Mesenchymal stem cell (in vitro differentiated cells and primary cell): ENCODE measurements at regions not wholly inside any gene's neighbourhood (a gene's known extent, or its start where the extent isn't known, plus 50 kb on each side); places are given as distances from the start of the nearest gene placed in this dataset.

ENCODE experiments used
- DNase-seq: peaks from one replicate; pipeline ENCODE4 v3.0.0-alpha.2; 2013
- H2AFZ ChIP-seq: one replicate; pipeline ENCODE4 v1.6.1; 2013; ENCODE audit warnings: low read depth, mild to moderate bottlenecking, control low read depth, inconsistent platforms, low read length, moderate library complexity
- H2AK5ac ChIP-seq: 2 replicates; pipeline ENCODE4 v1.6.1; 2013; ENCODE audit warnings: low read length, moderate library complexity, mild to moderate bottlenecking, inconsistent platforms; ENCODE audit not compliant: severe bottlenecking
- H2BK120ac ChIP-seq: one replicate; pipeline ENCODE4 v1.6.1; 2013; ENCODE audit warnings: low read depth, mild to moderate bottlenecking, inconsistent platforms, low read length, moderate library complexity
- H2BK12ac ChIP-seq, 2 experiments: one replicate each; pipeline ENCODE4 v1.6.1; 2013; ENCODE audit warnings: inconsistent platforms in 2 of 2, low read length in 2 of 2, mild to moderate bottlenecking in 2 of 2, moderate library complexity in 2 of 2, control low read depth in 1 of 2
- H2BK15ac ChIP-seq: one replicate; pipeline ENCODE4 v1.6.1; 2013; ENCODE audit warnings: mild to moderate bottlenecking, low read depth, inconsistent platforms; ENCODE audit not compliant: poor library complexity, severe bottlenecking
- H2BK5ac ChIP-seq: 2 replicates; pipeline ENCODE4 v1.6.1; 2013; ENCODE audit warnings: low read depth, mild to moderate bottlenecking, low read length, control low read depth, inconsistent platforms; ENCODE audit not compliant: poor library complexity, severe bottlenecking
- H3K14ac ChIP-seq, 2 experiments: one replicate each; pipeline ENCODE4 v1.6.1; 2013; ENCODE audit warnings: inconsistent platforms in 2 of 2, low read length in 2 of 2, control low read depth in 1 of 2, mild to moderate bottlenecking in 1 of 2, moderate library complexity in 1 of 2
- H3K18ac ChIP-seq, 2 experiments: one replicate each; pipeline ENCODE4 v1.6.1; 2013; ENCODE audit warnings: inconsistent platforms in 2 of 2, low read length in 2 of 2, control low read depth in 1 of 2, low read depth in 1 of 2, mild to moderate bottlenecking in 1 of 2
- H3K23ac ChIP-seq, 2 experiments: one replicate each; pipeline ENCODE4 v1.6.1; 2013; ENCODE audit warnings: inconsistent platforms in 2 of 2, low read length in 2 of 2, mild to moderate bottlenecking in 2 of 2, moderate library complexity in 2 of 2, control low read depth in 1 of 2
- H3K27ac ChIP-seq: 2 replicates; pipeline ENCODE4 v1.5.1; 2013; ENCODE audit warnings: mild to moderate bottlenecking, moderate library complexity, low read length, control low read depth, inconsistent platforms; ENCODE audit not compliant: poor library complexity, severe bottlenecking
- H3K27me3 ChIP-seq, 2 experiments: 2 replicates each; pipeline versions ENCODE4 v1.6.1 to v1.7.0; 2013; ENCODE audit warnings: low read length in 2 of 2, mild to moderate bottlenecking in 2 of 2, moderate library complexity in 2 of 2, control low read depth in 1 of 2, inconsistent platforms in 1 of 2; ENCODE audit not compliant: control insufficient read depth in 1 of 2, insufficient read depth in 1 of 2
- H3K36me3 ChIP-seq, 2 experiments: 2 replicates each; pipeline versions ENCODE4 v1.6.1 to v1.7.0; 2013; ENCODE audit warnings: low read length in 2 of 2, control low read depth in 1 of 2, inconsistent platforms in 1 of 2, low read depth in 1 of 2, mild to moderate bottlenecking in 1 of 2; ENCODE audit not compliant: insufficient read depth in 2 of 2, control insufficient read depth in 1 of 2
- H3K4ac ChIP-seq, 2 experiments: one replicate each; pipeline ENCODE4 v1.6.1; 2013; ENCODE audit warnings: inconsistent platforms in 2 of 2, low read length in 2 of 2, mild to moderate bottlenecking in 2 of 2, moderate library complexity in 2 of 2, control low read depth in 1 of 2, low read depth in 1 of 2
- H3K4me1 ChIP-seq: 2 replicates; pipeline ENCODE4 v1.6.1; 2013; ENCODE audit warnings: low read depth, low read length, control low read depth; ENCODE audit not compliant: control insufficient read depth, insufficient read depth
- H3K4me2 ChIP-seq: 2 replicates; pipeline ENCODE4 v1.6.1; 2013; ENCODE audit warnings: low read length, mild to moderate bottlenecking, inconsistent platforms; ENCODE audit not compliant: poor library complexity, severe bottlenecking
- H3K4me3 ChIP-seq, 2 experiments: 2 replicates each; pipeline versions ENCODE4 v1.5.1 to v1.7.0; 2013; ENCODE audit warnings: low read length in 2 of 2, mild to moderate bottlenecking in 2 of 2, control low read depth in 1 of 2, low read depth in 1 of 2; ENCODE audit not compliant: insufficient read depth in 1 of 2
- H3K79me1 ChIP-seq: replicated peaks from 2 replicates; pipeline ENCODE4 v1.6.1; 2013; ENCODE audit warnings: mild to moderate bottlenecking, control low read depth, low read length, inconsistent platforms; ENCODE audit not compliant: poor library complexity, severe bottlenecking
- H3K9ac ChIP-seq: 2 replicates; pipeline ENCODE4 v1.7.0; 2013; ENCODE audit warnings: mild to moderate bottlenecking, low read length, moderate library complexity
- H3K9me3 ChIP-seq: 2 replicates; pipeline ENCODE4 v1.7.0; 2013; ENCODE audit warnings: mild to moderate bottlenecking, low read length; ENCODE audit not compliant: control insufficient read depth
- H4K8ac ChIP-seq: one replicate; pipeline ENCODE4 v1.6.1; 2013; ENCODE audit warnings: inconsistent platforms, mild to moderate bottlenecking, low read length, moderate library complexity
- H4K91ac ChIP-seq: one replicate; pipeline ENCODE4 v1.6.1; 2013; ENCODE audit warnings: mild to moderate bottlenecking, low read length, inconsistent platforms
- WGBS: methylation state at CpG from one replicate; pipeline ENCODE4 v1.1.7; 2013; ENCODE audit warnings: mixed read lengths; 5-methylcytosine and 5-hydroxymethylcytosine counted together

DNA sequence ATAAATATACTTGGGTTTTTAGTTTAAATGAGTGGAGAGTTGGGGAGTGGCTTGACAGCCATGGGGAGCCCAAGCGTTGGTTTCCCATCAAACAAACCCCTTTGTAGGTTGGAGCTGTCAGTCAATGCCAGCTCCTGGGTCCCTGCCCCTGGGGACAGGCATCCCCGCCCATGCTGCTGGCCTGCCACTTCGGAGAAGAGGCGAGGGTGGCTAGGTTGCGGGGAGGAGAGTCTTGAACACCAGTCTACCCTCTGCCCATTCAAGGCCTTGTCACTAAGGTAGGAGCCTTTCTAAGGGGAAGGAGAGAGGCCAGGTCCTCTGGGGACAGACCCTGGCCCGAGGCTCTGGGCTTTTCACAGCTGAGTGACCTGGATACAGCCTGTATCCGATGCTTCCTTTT, 211.9 kb upstream of the CADM1 start:
- Histone ChIP-seq H3K4me2 (no peak overlapping the region), H2BK5ac (no peak overlapping the region), H3K4me3 (no peak overlapping the region), H4K91ac (no peak overlapping the region), H3K23ac (no peak overlapping the region), H3K9me3 (no peaks in the 10 kb centered on the region), H4K8ac (no peak overlapping the region), H3K36me3 (no peaks in the 10 kb centered on the region), H3K27me3 (peaks cover 41 to 42% of the 10 kb centered on the region in 2 experiments), H2AK5ac (no peak overlapping the region), H2AFZ (no peak overlapping the region), H3K4me1 (peaks cover 2% of the 10 kb centered on the region), H2BK120ac (no peak overlapping the region), H3K4ac (no peak overlapping the region), H3K18ac (no peak overlapping the region), H3K27ac (no peak overlapping the region), H2BK15ac (no peak overlapping the region), H3K9ac (no peak overlapping the region), H3K14ac (no peak overlapping the region), H3K79me1 (no peaks in the 10 kb centered on the region), H2BK12ac (no peak overlapping the region)
- 78% methylated on average over 4 of the region's 7 CpGs for WGBS
- DNase-seq: no peak

DNA sequence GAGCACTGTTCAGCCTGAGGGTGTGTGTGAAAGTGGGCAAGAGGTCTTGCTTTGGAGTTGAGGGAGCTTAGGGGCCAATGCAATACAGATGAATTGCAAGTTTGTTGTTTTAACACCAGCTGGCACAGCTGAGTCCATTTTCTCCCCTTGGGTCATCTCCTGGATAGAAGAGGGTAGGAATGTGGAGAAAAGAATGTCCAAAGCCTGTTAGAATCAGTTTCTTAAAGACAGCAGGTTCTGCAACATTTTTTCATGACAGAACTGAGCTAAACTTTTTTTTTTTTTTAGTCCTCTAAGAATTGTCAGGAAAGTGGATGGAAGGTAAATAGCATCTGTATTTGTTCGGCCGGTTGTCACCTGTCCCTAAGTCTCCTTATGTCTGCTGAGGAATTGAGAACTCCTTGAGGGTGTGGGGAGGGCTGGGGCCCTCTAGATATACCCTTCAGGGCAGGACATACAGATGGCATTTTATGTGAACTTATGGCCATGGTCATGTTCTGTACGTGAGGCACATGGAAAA, 211.1 kb upstream of the CADM1 start:
- no peak overlapping the region for H3K27ac ChIP-seq
- H3K36me3 ChIP-seq: no peaks in the 10 kb centered on the region
- no peak overlapping the region for H2BK12ac ChIP-seq
- no peak overlapping the region for H3K4me3 ChIP-seq
- H3K14ac ChIP-seq: no peak overlapping the region
- no peak overlapping the region for H3K23ac ChIP-seq
- H2BK5ac ChIP-seq: no peak overlapping the region
- H4K8ac ChIP-seq: no peak overlapping the region
- H3K27me3 ChIP-seq: peaks cover 44 to 45% of the 10 kb centered on the region in 2 experiments
- H3K4me1 ChIP-seq: peaks cover 2% of the 10 kb centered on the region
- no peaks in the 10 kb centered on the region for H3K9me3 ChIP-seq
- no peaks in the 10 kb centered on the region for H3K79me1 ChIP-seq
- H2AK5ac ChIP-seq: no peak overlapping the region
- no peak overlapping the region for H4K91ac ChIP-seq
- no peak overlapping the region for H3K4me2 ChIP-seq
- no peak overlapping the region for H3K18ac ChIP-seq
- no peak overlapping the region for H2BK120ac ChIP-seq
- no peak for DNase-seq
- no peak overlapping the region for H2BK15ac ChIP-seq
- H3K9ac ChIP-seq: no peak overlapping the region
- no peak overlapping the region for H3K4ac ChIP-seq
- H2AFZ ChIP-seq: no peak overlapping the region
- WGBS: 87% methylated on average over 3 of the region's 3 CpGs

DNA sequence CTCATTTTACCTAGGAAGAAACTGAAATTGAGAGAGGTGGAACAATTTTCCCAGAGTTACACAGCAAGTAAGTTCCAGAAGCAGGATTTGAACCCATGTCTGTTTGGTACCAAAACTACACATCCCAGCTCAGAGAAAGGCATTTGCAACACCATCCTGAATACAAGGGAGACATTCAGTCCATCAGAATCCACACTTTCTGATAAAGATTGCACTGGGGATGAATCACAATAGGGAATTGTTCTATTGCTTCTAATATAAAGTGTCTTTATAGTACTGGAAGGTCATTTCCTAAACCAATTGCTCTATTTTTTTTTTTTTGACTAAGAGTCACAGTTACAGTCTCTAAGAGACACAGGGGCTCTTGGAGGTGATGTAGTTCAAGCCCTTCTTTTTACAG, 208.1 kb upstream of the CADM1 start:
- Histone ChIP-seq H2BK5ac (no peak overlapping the region), H2AK5ac (no peak overlapping the region), H3K4me3 (no peak overlapping the region), H3K9ac (no peak overlapping the region), H3K23ac (no peak overlapping the region), H3K4me2 (no peak overlapping the region), H4K8ac (no peak overlapping the region), H2AFZ (no peak overlapping the region), H3K79me1 (no peaks in the 10 kb centered on the region), H2BK15ac (no peak overlapping the region), H3K4ac (no peak overlapping the region), H2BK120ac (no peak overlapping the region), H3K9me3 (no peaks in the 10 kb centered on the region), H3K18ac (no peak overlapping the region), H3K36me3 (no peaks in the 10 kb centered on the region), H3K4me1 (peaks cover 7% of the 10 kb centered on the region), H4K91ac (no peak overlapping the region), H2BK12ac (no peak overlapping the region), H3K27me3 (peaks cover 30 to 38% of the 10 kb centered on the region in 2 experiments), H3K14ac (no peak overlapping the region), H3K27ac (no peak overlapping the region)
- DNase-seq: no peak

DNA sequence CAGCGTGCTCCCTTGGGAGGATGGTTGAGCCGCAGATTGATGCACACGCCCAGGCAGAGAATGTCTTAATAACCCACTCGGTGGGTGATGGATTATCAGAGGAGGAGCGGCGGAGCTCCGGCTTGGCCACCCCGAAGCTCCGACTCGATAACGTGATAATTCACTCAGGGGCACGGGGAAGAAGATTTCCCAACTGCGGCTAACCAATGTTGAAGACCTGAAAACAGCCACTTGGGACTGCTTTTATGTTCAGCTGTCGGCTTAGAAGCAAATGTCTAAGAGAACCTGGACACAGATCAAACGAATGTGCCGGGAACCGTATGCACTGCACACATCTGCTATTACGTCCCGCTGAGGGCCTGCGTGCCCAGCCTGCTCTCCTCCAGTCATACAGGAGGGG, 206.8 kb upstream of the CADM1 start:
- H2AK5ac ChIP-seq: no peak overlapping the region
- no peak overlapping the region for H4K8ac ChIP-seq
- no peak overlapping the region for H2BK120ac ChIP-seq
- H3K4me3 ChIP-seq: no peak overlapping the region
- H3K4ac ChIP-seq: no peak overlapping the region
- H3K9ac ChIP-seq: no peak overlapping the region
- no peak overlapping the region for H3K18ac ChIP-seq
- no peak overlapping the region for H2BK15ac ChIP-seq
- DNase-seq: no peak
- H4K91ac ChIP-seq: no peak overlapping the region
- 93% methylated on average over 20 of the region's 20 CpGs for WGBS
- no peaks in the 10 kb centered on the region for H3K79me1 ChIP-seq
- no peaks in the 10 kb centered on the region for H3K9me3 ChIP-seq
- peaks cover 5% of the 10 kb centered on the region for H3K4me1 ChIP-seq
- no peak overlapping the region for H3K27ac ChIP-seq
- H2AFZ ChIP-seq: no peak overlapping the region
- H3K4me2 ChIP-seq: no peak overlapping the region
- no peak overlapping the region for H3K14ac ChIP-seq
- H3K23ac ChIP-seq: no peak overlapping the region
- H3K27me3 ChIP-seq: peaks cover 18 to 30% of the 10 kb centered on the region in 2 experiments
- H2BK5ac ChIP-seq: no peak overlapping the region
- H2BK12ac ChIP-seq: no peak overlapping the region
- H3K36me3 ChIP-seq: no peaks in the 10 kb centered on the region
